Superior temporal gyrus (tissue), 1 donor: ENCODE measurements at regions not wholly inside any gene's neighbourhood (a gene's known extent, or its start where the extent isn't known, plus 50 kb on each side); places are given as distances from the start of the nearest gene placed in this dataset.
"Not testable (repeated sequence)": the region's sequence is repeated elsewhere in the genome, so short reads cannot be mapped to it uniquely, and the experiment has no call there.

Experiments used
- DNase-seq: peaks from one replicate; pipeline ENCODE4 v3.0.0-alpha.2; 2016; ENCODE audit errors: extremely low spot score

DNA sequence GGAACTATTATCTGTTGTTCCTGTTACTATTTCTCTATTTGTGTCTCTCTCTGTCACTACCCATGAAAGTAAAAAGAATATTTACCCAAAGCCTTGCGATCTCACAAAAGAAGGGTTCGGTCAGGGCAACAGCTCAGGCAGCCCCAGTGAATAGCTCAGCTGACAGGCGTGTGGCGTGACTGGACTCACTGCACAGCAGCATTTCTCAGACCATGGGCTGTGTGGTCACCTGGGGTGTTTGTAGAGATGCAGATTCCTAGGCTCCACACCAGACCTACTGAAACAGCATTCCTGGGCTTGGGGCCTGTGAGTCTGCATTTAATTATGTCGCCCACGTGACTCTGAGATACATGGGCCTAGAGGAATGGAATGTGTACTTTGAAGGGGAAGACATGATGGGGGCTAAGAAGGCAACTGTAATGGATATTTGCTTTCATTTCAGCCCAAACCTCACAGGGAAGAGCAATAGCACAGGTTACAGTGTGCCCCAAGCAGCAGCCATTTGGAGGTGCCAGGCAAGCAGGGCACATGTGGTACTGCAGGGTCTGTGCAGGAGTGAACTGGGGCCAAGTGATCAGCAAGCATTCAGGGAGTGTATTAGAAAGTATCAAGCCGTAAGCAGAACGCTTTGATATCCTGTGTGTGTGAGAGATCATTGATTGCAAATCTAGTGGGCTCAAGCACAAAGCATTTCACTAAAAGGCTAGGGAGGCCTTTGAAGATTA, 90.4 kb upstream of the RBMS1 start:
- DNase-seq = no peak

DNA sequence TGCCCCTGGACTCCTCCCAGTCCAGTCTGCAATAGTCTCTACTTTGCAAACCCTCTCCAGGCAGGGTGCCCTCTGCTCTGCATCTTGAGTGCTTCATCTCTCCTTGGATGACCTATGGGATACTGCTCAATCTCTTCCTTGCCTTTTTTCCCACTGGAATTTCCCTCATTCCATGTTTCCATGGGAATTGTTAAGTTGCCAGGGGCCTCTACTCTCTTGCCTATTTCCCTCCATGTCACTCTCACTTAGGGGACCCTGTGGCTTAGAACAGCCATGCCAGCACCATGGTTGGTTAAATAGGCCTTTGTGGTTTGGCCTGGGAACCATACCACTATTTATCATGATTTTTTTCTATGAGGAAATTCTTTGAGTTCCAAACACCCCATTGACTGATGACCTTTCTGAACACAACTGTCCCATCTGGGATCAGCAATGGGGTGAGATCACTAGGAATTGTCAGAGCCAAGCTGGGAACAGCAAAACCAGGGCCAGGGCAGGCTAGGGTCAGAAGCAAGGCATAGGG, 91.4 kb upstream of the RBMS1 start:
- no peak for DNase-seq

DNA sequence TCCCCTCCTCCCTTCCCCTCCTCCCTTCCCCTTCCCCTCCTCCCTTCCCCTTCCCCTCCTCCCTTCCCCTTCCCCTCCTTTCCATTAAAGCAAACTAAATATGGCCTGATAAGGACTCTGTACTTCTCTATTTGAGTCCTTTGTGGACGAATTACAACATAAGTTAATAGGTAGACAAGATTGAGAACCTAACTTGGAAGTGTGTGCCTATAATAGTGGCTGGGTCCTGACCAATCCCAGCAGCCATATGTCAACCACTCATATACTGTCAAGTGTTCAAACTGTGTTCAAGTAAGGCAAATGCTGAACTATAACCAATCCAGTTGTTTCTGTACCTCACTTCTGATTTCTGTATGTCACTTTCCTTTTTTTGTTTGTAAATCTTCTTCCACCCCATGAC, 97.1 kb upstream of the RBMS1 start:
- DNase-seq = no peak

DNA sequence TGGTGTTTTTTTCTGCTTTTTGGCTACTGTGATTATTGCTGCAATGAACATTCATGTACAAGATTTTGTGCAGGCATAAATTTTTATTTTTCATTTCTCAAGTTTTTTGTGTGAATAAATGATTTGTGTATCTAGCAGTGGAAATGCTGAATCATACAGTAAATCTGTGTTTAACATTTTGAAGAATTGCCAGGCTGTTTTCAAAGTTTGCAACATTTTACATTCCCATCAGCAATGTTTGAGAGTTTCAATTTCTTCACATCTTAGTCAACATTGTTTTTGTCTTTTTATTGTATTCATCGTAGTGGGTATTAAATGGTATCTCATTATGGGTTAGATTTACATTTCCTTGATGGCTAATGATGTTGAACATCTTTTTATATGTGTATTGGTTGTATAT, 98.8 kb upstream of the RBMS1 start:
- no peak for DNase-seq

DNA sequence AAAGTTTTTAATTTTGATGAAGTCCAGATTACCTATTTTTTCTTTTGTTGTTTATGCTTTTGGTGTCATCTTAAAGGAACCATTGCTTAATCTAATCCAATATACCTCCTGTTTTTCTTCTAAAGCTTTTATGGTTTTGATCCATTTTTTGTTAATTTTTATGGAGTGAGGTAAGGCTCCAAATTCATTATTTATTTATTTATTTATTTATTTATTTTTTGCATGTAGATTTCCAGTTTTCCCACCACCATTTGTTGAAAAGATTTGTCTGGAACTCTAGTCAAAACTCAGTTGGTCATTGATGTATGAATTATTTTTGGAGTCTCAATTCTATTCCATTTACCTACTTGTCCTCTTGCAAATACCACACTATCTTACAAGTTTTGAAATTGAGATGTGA, 99.4 kb upstream of the RBMS1 start:
- no peak for DNase-seq

DNA sequence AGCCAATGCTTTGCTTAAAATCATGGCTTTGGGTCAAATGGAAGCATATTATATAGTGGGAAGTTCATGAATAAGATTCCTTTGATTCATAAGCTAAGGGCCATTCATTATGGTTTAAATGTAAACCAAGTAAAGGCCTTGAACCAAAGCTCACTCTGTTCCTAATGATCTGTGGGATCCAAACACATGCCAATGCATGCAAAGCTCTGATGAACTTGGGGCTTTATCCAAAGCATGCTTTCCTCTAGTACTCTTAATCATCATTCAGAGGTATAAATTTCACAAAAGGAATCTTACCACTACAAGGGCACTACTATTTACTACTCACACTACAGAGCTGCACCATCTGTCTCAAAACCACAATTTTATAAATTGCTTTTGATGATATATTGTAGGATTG, 102.8 kb upstream of the RBMS1 start:
- DNase-seq = no peak

DNA sequence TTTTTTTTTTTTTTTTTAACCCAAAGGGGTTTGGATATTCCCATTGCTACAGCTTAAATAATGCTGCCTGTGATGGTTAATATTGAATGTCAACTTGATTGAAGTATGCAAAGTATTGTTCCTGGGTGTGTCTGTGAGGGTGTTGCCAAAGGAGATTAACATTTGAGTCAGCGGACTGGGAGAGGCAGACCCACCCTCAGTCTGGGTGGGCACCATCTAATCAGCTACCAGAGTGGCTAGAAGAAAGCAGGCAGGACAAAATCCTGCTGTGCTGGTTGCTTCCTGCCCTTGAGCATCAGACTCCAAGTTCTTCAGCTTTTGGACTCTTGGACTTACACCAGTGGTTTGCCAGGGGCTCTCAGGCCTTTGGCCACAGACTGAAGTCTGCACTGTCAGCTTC, 106.8 kb upstream of the RBMS1 start:
- DNase-seq = not testable (repeated sequence)

DNA sequence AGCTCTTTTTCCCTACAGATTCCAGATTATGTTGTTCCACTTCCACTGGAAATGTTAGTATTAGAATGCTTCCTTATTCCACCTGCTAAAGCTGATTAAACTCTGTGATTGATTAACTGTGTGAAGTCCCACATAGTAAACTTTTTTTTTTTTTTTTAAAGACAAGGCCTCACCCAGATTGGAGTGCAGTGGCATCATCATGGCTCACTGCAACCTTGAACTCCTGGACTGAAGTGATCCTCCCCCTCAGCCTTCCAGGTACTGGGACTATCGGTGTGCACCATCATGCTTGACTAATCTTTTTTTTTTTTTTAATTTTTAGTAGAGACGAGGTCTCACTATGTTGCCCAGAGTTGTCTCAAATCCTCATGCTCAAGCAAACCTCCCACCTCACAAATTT, 108.5 kb upstream of the RBMS1 start:
- DNase-seq = no peak

DNA sequence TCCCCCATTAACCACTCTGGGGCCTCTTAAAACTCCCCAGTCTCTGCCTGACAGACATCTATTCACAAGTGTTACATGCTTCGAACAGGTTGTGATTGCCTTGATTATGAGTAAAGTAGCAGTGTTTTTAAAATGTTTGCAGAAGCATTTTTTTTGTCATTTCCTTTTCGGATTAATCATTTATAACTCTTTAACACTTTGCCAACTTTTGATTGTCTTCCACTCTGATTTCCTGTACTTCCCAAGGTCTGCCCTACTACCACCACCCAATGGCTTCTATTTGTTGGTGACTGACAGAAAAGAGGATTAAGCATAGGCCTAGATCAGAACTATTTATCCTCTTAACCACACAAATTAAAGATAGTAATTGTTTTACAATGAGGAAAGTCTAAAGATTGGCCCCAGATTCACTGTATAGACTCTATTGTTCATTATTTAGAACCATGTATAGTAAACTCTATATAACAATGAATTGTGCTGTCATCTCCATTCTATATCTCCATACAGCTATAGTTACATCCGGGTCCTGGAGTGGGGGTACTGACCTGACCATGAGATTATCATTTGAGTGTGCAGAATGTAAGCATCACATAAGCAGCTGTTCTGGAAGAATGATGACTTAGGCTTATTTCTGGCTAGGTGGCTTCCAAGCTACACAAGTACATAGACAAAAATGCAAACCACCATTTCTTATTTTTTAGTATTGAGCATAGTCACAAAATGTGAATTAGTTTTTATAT, 110.3 kb upstream of the RBMS1 start:
- DNase-seq = no peak

DNA sequence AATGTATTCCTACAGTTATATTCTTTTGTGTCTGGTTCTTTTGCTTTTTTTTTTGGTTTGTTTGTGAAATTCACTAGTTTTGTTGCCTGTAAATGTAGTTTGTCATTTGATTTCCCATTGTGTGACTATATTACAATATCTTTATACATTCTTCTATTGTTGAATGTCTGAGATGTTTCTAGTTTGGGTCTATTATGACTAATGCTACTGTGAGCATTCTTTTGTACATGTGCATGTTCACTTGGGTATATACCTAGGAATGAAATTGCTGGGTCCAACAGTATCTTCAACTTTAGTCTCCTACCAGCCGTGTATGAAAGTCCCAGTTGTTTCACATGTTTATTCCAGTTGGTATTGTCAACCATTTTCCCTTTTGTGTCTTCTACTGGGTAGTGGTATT, 112.7 kb upstream of the RBMS1 start:
- no peak for DNase-seq

DNA sequence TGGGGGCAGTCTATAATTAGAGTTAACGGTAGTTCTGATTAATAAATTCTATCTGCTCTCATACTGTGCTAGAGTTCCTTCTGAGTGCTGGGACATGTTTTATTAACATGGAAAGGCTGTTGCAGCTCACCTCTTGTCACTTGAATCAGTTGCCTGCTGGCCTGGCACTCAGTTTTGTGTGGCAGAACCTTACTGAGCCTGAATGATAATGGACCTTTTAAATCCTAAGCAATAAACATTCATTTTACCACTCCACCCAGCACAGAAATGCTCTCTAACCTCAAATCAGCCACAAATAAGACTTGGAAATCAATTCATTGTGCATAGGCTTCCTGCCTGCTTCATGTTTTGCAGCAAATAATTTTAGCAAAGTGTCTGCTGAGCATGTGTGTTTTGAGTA, 115.0 kb upstream of the RBMS1 start:
- no peak for DNase-seq

DNA sequence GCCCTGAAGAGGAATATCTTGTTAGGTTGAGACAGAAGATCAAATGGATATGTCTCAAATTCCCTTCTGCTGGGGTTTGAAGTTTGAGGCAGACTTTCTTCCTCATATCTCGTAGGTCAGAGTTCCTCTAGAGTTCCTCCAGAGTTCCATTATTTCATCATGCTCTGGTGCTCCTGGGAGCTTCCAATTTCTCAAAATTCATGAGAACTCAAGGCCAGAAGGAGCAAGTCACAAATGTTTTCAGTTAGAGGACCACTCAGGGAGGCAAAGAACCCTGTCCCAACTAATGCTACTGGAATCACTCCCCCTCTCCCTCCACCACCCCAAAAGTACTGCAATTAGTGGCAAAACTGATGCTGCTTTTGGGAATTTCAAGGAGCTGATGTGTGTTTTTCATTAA, 115.7 kb upstream of the RBMS1 start:
- no peak for DNase-seq

DNA sequence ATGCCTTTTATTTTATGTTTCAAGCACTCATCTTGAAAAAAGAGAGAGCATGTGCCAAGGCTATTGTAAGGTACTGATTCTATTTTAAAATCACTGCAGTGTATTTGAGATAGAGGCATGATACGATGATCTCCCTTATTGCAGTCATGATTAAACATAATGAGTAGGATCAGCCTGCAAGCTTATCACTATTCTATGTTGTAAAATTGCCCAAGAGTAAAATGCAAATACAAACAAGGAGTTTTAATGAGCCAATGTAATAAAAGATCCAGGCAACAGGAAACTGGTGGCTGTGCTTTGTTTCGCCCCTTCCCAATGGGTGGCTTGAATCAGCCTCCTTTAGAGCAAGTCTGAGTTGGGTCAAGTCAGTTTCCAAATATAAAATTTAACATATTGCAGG, 116.4 kb upstream of the RBMS1 start:
- DNase-seq = no peak

DNA sequence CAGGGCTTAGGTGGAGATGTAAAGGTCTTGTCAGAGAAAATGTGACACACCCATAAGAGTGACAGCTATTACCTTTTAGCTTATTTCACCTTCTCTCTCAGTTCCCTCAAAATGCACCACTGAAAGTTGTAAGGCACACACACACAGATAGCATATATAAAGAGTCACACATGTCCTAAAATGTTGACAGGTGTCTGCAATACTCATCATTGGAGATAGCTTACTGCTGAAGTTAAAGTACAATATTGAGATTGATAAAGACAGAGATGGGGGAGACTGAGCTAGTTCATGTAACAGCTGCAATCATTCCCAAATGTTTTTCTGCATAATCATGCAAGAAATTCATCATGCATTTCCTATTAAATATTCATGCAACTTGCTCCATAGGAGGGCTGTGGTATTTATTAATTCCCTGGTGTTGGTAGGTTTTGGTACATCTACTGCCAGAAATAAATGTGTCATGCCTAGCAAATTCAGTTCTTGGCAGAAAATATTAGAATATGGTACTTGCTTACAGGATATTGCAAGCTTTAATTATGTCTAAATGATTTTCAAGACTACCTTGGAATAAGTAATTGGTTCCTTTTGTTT, 118.8 kb upstream of the RBMS1 start:
- no peak for DNase-seq

DNA sequence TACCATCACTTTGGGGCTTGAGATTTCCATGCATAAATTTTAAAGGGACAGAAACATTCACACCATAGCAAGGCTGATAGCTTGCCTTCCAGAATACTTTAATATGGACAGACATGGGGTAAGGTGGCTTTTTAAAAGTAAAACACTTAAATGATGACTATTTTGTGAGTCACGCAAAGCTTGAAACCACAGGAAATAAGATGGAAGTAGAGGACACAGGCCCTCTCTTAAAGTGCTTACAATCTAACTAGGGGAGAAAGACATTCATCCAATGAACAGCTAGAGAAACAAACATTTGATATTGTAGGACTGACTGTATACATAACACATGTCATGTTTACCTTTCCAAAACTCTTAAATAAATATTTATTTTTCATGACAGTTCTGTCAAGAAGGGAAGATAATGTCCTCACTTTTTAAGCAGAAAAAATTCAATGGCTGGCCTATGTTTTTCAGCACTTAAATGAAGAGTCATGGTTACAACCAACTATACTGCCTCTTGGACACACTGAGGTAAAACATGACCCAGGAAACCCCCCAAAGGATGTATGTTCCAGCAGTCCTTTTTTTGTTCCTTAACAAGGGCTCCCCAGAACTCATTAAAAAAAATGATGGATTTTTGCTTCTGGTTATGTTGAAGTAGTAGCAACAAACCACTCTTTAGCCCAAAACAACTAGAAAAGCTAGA, 120.0 kb upstream of the RBMS1 start:
- DNase-seq = no peak

DNA sequence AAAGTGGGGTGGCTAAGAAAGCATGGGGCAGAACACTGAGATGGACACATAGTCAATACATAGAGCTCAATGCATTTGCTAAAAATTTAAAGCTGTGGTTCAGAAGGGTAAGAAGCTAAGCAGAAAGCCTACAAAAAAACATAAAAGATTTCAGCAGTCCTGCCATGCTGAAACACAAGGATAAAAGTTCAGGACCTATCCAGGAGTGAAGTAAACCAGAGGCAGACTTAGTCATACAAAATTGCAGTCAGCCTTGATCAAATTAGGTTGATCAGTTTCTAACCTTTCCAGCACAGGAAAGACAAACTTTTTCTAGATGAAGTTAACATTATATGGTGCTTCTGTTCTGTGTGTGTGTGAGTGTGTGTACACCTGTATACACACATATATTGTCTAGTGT, 120.8 kb upstream of the RBMS1 start:
- DNase-seq = no peak

DNA sequence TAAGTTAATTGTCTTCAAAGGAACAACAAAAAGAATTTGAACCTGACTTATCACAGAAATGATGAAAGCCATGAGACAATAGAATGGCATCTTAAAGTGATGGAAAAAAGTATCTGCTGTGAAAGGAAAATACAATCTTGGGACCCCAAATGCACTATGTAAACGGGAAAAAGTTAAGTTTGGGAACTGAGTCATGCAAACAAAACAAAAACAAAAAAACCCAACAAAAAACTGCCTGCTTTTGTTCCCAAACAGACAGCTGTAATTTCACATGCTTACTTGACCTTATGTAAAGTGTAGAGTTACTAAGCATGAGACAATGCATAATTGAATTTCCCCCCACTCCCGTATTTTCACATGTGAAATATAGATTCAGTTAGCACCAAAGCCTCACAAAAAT, 122.1 kb upstream of the RBMS1 start:
- DNase-seq = no peak

DNA sequence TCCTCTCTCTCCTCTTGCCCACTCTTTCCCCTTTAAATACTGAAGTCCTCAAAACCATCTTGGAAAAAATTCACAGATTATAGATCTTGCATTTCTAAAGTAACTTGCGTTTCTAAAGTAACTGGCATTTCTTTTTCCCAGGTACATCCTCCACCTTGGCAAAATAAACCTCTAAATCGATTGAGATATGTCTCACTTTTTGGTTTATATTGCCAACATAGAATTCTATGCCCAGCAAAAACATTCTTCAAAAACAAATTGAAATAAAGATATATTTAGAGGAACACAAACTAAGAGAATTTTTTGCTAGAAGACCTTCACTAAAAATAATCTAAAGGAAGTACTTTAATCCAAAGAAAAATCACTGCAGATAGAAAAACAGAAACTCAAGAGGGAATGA, 122.5 kb upstream of the RBMS1 start:
- no peak for DNase-seq

DNA sequence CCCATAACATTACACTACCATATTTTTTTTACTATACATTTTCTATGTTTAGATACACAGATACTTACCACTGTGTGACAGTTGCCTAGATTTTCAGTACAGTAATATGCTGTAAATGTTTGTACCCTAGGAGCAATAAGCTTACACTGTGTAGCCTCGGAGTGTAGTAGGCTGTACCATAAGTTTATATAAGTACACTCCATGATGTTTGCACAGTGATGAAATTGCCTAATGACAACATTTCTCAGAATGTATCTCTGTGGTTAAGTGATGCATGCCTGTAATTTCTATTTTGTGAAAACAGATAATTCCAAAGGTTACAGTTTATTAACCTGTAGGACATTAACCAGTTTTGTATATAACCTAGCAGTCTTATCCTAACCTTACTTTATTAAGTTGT, 128.1 kb upstream of the RBMS1 start:
- no peak for DNase-seq

DNA sequence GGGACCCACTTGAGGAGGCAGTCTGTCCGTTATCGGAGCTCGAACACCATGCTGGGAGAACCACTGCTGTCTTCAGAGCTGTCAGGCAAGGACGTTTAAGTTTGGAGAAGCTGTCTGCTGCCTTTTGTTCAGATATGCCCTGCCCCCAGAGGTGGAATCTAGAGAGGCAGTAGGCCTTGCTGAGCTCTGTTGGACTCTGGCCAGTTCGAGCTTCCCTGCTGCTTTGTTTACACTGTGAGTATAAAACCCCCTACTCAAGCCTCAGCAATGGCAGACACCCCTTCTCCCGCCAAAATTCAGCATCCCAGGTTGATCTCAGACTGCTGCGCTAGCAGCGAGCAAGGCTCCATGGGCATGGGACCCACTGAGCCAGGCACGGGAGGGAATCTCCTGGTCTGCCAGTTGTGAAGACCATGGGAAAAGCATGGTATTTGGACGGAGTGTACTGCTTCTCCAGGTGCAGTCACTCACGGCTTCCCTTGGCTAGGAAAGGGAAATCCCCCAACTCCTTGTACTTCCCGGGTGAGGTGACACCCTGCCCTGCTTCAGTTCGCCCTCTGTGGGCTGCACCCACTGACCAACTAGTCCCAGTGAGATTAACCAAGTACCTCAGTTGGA, 134.5 kb upstream of the RBMS1 start:
- not testable (repeated sequence) for DNase-seq

DNA sequence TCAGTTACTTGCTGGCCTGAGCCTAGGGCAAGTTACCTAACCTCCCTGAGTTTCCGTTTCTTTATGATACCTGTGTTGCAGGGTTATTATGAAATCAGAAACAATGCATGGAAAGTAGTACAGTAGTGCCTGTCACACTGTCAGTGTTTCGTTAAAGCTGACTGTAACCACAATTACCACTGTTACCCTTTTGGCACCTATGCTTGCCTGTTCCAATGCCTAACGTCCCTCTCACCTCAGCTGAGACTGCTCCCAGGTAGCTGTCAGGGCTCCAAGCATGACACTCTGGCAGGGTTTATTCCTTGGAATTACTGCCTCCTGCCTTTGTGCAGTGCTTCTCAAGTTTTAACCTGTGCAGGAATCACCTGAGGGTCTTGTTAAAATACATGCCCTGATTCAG, 135.2 kb upstream of the RBMS1 start:
- DNase-seq = no peak
